Stromal cell of bone marrow (primary cell): ENCODE measurements at regions not wholly inside any gene's neighbourhood (a gene's known extent, or its start where the extent isn't known, plus 50 kb on each side); places are given as distances from the start of the nearest gene placed in this dataset.
"Not testable (repeated sequence)": the region's sequence is repeated elsewhere in the genome, so short reads cannot be mapped to it uniquely, and the experiment has no call there.

Experiments
- DNase-seq: peaks from one replicate; pipeline ENCODE4 v3.0.0-alpha.2; 2012; ENCODE audit warnings: low read depth

DNA sequence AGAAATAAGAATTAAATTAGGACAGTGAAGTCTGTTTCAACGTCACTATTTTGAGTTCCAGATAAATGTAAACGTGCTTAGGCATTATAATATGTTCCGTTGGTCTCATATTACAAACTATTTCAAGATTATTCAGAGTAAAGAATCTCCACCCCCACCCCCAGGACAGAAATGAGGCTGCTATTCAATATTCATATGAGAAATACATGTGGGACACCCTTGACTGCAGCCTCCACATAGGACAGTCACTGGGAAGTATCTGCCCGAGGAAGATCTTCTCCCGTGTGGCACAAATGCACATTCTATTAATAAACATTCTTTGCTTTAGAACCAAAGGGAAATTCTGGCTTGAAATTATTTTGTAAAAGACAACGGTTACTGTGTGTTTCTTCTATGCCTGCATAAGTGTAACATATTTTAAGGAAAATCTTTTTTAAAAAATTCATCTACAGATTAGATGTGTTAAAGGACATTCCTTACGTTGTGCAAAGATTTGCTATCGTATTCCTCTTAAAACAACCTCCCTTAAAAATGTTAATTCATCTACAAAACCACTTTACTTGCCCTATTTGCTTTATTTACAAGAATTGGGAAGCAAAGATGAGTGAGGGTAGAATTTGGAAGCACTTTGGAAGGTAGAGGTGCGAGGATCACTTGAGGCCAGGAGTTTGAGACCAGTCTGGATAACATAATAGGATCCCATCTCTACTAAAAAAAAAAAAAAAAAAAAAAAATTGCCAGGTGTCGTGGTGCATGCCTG, 148.3 kb upstream of the SOX14 start:
- no peak for DNase-seq

DNA sequence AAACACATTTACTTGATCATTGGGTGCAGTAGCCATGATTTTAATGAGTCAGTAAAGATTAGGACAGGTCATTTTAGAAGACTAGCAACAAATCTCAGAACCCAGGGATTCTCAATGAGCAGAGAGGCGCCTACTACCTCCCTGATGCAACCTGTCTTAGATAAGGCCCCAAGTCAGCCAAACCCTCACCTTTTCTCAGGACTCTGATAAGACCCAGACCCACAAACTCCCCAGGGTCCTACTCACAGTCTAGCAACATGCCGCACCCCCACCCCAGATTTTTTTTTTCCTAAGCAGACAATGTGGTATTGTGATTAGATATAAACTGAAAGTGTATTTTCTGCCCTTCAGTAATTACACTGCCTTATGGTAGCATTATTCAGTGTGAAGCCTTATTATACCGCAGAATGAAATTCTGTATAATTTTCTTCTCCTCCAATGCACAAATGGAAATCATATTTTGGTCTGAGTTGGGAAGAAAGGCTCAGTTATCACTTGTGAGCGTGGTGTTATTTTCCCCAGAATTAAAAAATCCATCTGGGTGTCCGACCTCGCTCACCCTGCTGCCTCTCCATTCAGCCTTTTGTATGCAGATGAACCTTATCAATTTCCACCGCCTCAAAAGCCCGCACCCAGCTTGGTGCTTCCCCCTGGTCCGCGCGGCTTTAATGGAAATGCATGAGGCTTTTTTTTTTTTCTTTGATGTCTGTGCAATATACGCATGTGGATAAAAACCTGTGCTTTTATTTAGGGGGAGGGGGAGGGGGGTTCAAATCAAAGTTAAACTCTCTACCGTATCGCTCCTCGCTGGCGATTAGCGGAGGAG, 122.0 kb upstream of the SOX14 start:
- DNase-seq = no peak

DNA sequence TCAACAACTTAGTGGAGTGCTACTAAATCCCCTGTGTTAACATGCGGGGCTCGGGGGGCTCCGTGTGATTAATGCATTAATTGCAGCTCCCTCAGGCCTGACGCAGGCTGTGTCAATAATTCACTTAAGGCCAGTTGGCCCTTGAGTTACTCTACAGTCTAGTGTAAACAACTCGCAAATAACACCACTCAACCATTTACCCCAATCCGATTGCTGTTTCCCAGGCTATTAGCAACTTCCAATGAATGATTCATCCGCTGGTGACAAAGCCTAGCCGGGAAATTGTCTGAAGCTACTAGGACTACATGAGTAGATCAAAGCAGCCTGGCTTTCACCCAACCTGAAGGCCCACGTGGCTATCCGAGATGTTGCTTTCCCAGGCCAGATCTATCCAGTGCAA, 121.3 kb upstream of the SOX14 start:
- no peak for DNase-seq

DNA sequence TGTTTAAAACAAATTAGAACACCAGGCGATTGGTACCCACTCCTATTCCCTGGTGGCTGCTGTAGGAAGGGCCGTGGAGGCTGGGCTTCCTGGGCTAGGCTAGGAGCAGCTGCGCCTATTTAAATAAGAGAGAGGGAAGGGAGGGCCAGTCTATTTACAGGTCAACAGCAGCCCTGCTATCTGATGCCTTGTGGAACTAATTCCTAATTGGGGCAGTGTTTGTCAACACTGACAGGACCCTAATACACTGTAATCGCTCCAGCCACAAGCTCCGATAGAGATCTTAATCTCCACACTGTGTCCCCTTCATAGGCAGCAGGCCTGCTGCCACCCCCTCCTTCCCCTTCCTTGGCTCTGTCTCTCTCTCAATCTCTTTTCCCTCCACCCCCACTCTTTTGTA, 116.9 kb upstream of the SOX14 start:
- no peak for DNase-seq

DNA sequence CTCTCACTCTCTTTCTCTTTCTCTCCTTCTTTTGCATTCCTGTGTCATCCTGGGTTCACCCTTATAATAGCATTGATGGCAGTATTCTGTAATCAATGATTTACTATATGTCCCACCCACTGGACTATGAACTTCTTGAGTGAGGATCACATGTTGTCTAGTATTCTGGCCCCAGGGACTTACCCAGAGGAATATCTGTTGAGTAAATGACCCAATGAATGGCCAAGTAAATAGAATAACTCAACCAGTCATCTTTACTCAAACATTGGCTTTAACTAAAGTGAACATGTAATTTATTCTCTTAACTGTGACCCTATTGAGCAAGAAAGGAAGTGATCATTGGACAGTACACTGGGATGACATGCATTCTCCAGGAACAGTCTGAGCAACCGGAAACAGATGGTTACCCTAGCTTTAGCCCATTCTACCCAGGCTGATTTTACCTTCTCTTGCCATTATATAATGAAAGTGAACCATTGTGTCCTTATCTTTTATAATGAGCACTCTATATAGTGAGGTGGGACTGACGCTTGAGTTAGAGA, 94.5 kb upstream of the SOX14 start:
- no peak for DNase-seq

- no peak for DNase-seq
Measured at GRCh38 chr3:137687181-137687879, 76.8 kb upstream of the SOX14 start.

DNA sequence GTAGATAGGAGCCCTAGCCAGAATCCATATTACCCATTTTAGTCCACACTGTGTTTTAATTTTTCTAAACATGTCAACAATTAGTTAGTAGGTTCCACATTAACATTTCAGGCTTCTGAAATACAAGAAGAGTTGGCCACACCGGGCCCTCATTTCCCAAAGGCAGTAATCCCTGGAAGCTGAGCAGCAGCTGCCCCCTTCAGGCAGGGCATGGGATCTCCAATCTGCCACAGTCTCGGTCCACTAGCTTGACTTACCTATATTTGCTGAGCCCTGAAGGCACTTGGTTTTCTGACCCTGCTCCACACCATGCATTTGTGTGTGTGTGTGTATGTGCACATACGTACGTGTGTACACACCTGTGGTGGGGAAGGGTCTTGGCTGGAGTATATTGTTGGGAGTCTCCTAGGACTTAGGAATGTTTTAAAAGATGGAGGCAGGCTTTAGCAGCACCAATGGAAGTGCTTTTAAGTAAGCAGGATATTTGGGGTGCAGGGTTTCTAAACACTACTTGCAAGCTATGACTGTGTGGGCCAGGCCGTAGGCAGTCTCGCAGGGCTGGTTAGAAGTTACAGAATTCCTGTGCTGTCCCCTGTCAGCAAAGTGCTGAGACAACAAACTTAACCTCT, 71.2 kb upstream of the SOX14 start:
- no peak for DNase-seq

- no peak for DNase-seq
Measured at GRCh38 chr3:137693791-137694190, 70.3 kb upstream of the SOX14 start.

DNA sequence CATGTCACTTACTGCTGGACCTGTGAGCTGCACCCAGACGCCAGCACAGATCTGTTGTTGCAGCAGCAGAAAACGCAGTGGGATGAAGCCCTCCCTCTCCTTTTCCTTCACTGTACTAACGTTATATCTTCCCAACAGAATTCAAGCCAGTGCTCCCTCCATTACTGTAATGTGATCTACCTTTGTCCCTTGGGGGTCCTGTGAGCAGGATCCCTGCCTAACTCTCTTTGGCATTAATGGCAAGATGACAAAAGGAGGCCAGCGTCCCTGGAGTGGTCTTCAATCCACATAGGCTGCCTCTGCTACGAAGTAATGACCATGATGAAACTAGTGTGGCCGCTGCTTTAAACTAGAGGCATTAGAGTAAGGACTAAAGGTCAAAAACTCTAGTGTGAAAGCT, 69.3 kb upstream of the SOX14 start:
- no peak for DNase-seq

- no peak for DNase-seq
Measured at GRCh38 chr3:137695351-137695750, 68.8 kb upstream of the SOX14 start.

GRCh38 chr3:137709011-137709601, 55.0 kb upstream of the SOX14 start:
- no peak for DNase-seq

GRCh38 chr3:137713965-137714364, 50.1 kb upstream of the SOX14 start:
- DNase-seq = not testable (repeated sequence)
